Rectal smooth muscle tissue (tissue), 1 donor: ENCODE measurements at regions not wholly inside any gene's neighbourhood (a gene's known extent, or its start where the extent isn't known, plus 50 kb on each side); places are given as distances from the start of the nearest gene placed in this dataset.
A peak's percentile ranks its signal among the peaks of the same experiment; 100 is the strongest.
"Not testable (repeated sequence)": the region's sequence is repeated elsewhere in the genome, so short reads cannot be mapped to it uniquely, and the experiment has no call there.

Experiments used
- H3K27ac ChIP-seq: one replicate; pipeline ENCODE4 v1.7.0; 2013; ENCODE audit warnings: low read depth, low read length, inconsistent platforms
- H3K27me3 ChIP-seq: one replicate; pipeline ENCODE4 v1.7.0; 2013; ENCODE audit warnings: low read length; ENCODE audit not compliant: control insufficient read depth, insufficient read depth
- H3K36me3 ChIP-seq: one replicate; pipeline ENCODE4 v1.7.0; 2013; ENCODE audit warnings: low read length; ENCODE audit not compliant: control insufficient read depth, insufficient read depth
- H3K4me1 ChIP-seq: one replicate; pipeline ENCODE4 v1.7.0; 2013; ENCODE audit warnings: low read length; ENCODE audit not compliant: control insufficient read depth, insufficient read depth
- H3K4me3 ChIP-seq: one replicate; pipeline ENCODE4 v1.7.0; 2013; ENCODE audit warnings: low read length
- H3K9ac ChIP-seq: one replicate; pipeline ENCODE4 v1.7.0; 2013; ENCODE audit warnings: low read length

DNA sequence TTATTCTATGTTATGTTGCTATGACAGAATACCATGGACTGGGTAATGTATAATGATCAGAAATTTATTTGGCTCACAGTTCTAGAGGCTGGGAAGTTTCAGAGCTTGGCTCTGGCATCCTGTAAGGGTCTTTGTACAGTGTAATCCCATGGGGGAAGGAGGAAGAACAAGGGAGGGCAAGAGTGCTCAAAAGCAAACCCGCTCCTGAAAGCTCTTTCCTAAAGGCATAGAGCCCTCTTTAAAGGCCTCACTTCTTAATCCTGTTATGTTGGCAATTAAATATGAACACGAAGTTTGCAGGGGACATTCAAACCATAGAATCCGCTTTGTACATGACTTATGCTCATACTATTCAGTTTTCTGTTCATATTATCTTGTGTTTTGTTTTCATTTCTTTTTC lies 191.3 kb upstream of the CTSO start:
- Histone ChIP-seq H3K27ac (peak overlapping the region; percentile 73), H3K4me3 (no peak overlapping the region), H3K27me3 (no peaks in the 10 kb centered on the region), H3K9ac (no peak overlapping the region), H3K36me3 (no peaks in the 10 kb centered on the region), H3K4me1 (peaks cover 24% of the 10 kb centered on the region)

DNA sequence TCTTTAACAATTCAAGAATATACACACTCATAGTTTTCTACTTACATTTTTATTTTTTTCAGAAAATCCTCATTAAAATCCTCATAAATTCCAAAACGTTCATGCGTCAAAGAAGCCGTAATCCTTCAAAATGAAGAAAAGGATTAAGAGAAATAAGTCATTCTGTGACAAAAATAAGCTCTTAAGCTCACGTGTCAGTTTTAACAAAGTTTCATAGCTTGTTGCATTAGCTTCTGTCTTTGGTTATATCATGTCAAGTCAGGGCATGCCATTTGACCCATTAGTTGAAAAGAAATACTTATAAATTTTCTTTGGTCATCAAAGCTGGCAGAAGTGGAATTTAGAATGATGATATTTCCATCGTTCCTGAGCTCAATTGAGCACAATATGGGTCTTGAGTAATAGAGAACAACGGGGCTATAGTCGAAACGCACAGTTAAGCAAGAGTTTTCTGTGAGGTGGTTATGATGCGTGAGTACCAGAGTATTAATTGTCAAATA lies 185.2 kb upstream of the CTSO start:
- Histone ChIP-seq H3K4me1 (peaks cover 17% of the 10 kb centered on the region), H3K27ac (peak overlapping the region; percentile 21), H3K4me3 (no peak overlapping the region), H3K36me3 (no peaks in the 10 kb centered on the region), H3K9ac (no peak overlapping the region), H3K27me3 (no peaks in the 10 kb centered on the region)

DNA sequence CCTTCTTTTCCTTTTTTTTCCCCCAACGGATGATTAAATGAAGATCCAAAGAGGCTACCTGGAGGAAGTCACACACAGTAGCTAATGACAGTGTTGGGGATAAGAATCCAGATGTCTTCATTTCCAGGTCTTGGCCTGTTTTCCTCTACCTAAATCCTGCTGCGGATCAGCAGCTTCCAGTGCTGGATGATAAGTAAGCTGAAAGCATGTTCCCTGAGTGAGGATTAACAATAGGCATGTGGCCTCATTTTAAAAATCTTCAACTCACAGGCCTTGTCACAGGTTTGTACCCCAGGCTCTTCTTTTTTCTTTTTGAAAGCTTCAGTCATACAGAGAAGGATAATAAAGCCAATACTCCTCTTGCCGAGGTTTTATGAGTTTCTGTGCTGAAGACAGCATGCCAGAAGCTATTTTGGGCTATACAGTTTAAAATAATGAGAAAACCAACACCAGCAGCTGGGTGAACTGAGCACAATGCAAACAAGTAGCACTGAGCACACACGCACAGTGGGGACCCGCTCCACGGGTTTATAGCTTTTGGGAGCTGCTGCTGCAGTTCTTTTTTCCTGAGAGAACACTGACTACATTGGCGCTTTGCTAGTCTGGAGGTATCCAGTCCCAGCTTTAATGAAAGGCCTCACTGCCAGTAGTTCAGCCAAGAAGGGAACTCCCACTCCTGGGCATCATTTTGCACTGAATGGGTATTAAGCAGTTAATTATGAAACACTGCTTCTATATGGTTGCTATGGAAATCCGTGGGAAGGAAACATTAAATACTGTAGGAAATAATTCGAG lies 184.2 kb upstream of the CTSO start:
- Histone ChIP-seq H3K27ac (peak overlapping the region; percentile 67), H3K4me3 (no peak overlapping the region), H3K27me3 (no peaks in the 10 kb centered on the region), H3K9ac (no peak overlapping the region), H3K36me3 (no peaks in the 10 kb centered on the region), H3K4me1 (peaks cover 17% of the 10 kb centered on the region)

DNA sequence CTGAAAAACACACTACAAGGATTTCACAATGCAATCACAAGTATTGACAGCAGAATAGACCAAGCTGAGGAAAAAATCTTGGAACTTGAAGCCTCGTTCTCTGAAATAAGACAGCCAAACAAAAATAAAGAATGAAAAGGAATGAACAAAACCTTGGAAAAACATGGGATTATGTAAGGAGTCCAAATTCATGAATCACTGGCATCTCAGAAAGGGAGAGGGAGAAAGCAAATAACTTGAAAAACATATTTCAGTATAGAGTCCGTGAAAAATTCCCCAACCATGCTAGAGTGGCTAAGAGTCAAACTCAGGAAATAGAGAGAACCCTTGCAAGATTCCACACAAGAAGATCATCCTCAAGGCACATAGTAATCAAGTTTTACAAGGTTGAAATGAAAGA lies 178.5 kb upstream of the CTSO start:
- no peak overlapping the region for H3K27ac ChIP-seq
- H3K27me3 ChIP-seq: no peaks in the 10 kb centered on the region
- no peak overlapping the region for H3K4me3 ChIP-seq
- no peak overlapping the region for H3K9ac ChIP-seq
- no peaks in the 10 kb centered on the region for H3K36me3 ChIP-seq
- no peaks in the 10 kb centered on the region for H3K4me1 ChIP-seq

DNA sequence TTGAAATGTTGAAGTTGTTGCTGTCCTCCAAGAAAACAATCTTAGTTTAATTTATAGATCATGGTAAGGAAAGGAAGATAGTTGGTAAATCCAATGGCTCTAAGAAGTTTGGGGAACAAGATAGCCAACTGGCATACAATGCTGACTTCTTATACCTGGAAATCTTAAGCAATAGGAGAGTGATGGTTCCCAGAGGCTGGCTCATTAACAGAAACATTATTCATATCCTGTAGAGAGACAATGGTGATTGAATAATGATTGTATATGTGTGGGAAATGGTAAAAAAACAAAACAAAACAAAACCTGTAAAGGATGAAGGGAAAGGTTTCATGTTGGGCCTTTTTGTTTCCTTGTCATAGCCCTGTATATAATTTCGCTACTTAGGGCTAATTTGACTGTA lies 174.9 kb upstream of the CTSO start:
- no peak overlapping the region for H3K4me3 ChIP-seq
- H3K27ac ChIP-seq: no peak overlapping the region
- H3K9ac ChIP-seq: no peak overlapping the region
- no peaks in the 10 kb centered on the region for H3K4me1 ChIP-seq
- no peaks in the 10 kb centered on the region for H3K36me3 ChIP-seq
- H3K27me3 ChIP-seq: no peaks in the 10 kb centered on the region

DNA sequence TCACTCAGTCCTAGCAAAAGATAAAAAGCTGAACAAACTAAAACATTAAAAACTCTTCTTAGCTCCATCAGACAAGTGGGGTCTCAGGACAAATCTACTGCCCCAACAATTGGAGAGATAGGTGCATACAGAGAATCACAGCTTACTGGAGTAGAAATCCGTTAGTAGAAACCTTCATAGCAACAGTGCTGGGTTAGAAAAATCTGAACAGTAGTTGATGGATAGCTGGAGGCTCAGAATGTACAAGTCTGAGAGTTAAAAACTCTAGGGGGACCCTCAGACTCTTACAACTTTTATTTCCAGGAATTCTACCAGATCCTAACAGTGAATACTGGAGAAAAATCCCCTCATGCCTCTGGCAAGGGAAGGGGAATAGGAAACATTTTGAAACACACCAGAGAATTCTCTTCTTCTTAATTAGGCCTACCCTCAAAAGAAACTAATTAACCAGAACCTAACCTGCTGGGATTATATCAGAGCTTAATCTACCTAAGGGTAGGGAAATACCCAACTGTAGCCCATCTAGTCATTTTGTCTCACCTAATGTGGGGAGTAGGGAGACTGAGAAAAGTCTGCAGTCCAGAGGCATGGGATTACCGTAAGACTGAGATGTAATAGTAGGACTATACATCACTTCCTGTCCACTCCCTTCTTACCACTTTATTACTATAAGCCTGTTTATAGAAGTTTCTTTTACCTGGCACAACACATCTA lies 165.0 kb upstream of the CTSO start:
- H3K4me3 ChIP-seq: no peak overlapping the region
- no peak overlapping the region for H3K9ac ChIP-seq
- H3K4me1 ChIP-seq: peaks cover 3% of the 10 kb centered on the region
- no peaks in the 10 kb centered on the region for H3K36me3 ChIP-seq
- H3K27me3 ChIP-seq: no peaks in the 10 kb centered on the region
- no peak overlapping the region for H3K27ac ChIP-seq

DNA sequence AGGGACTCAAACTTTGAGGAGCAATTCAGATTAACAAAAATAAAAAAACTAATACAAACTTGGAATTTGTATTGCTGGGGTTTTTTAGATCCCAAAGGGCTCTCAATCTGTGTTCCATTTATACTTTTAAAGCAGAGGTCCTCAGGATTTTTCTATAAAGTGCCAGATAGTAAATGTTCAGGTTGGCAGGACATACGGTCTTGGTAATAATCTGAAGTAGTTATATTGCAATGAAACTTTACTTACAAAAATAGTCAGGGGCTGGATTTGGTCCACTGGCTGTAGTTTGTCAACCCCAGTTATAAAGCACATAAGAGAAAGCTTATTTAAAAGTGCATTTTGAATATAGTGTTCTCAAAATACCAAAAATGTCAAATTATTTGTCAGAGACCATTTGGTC lies 164.1 kb upstream of the CTSO start:
- no peak overlapping the region for H3K9ac ChIP-seq
- no peak overlapping the region for H3K4me3 ChIP-seq
- H3K36me3 ChIP-seq: no peaks in the 10 kb centered on the region
- H3K27me3 ChIP-seq: no peaks in the 10 kb centered on the region
- H3K27ac ChIP-seq: no peak overlapping the region
- H3K4me1 ChIP-seq: peaks cover 3% of the 10 kb centered on the region

DNA sequence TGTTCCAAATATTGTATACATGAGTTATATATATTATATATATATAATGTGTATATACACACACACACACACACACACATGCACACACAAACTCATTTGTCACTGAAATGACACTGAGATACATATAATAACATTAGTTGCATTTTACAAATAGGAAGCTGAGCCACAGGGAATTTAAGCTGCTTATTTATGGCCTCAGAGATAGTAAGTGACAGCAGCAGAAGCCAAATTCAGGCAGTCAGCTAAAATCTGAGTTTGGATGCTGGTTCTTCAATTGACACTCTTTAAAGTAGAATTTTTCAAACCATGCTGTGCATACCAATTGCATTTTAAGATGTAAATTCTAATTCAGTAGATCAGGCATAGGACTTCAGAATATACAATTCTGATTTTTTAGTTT lies 163.3 kb upstream of the CTSO start:
- Histone ChIP-seq H3K27ac (no peak overlapping the region), H3K27me3 (no peaks in the 10 kb centered on the region), H3K4me3 (no peak overlapping the region), H3K4me1 (peaks cover 3% of the 10 kb centered on the region), H3K36me3 (no peaks in the 10 kb centered on the region), H3K9ac (no peak overlapping the region)

DNA sequence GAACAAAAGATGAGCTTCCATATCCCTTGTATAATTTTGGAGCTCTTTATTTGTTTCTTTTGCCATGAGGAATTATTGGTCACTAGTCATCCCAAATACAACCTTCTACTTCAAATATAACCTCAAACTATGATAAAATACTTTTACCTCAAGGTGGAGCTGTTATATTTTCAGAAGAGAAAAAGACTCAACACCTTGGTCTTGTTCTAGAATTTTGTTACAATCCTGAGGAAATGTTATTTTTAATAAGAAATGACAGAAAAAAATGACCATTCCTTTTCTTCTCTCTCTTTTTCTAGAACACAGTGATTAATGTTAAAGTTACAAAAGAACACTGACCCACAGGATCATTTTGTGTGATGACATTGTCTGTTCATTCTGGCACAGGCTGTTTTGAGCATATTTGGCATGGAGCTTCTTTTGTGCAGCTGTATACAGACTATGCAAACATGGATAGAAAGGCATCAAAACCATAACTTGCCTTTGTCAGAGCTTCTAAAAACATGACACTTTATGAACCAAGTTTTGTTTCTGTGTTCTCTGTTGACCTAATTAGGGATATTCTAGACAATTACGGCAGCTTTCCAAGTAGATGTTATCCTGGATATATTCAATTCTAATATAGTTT lies 159.6 kb upstream of the CTSO start:
- Histone ChIP-seq H3K27ac (peak overlapping the region; percentile 17), H3K4me3 (no peak overlapping the region), H3K36me3 (no peaks in the 10 kb centered on the region)

DNA sequence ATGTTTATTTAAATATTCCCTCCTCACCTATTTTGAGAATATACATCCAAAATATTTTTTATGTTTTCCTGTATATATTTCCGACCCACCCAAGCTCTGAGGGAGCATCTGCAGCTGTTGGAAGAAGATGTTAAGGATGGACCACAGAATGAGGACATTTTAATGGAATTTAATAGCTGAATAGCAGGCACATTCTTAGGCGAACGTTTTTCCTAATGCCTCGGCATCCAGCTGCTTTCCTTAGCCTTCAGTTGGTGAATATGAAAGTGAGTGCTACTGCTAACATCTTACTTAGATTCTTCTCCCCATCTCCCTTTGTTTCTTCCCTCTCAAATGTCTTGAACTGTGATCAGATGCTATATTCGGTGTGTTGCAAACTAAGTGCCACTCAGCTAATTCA lies 158.0 kb upstream of the CTSO start:
- H3K9ac ChIP-seq: no peak overlapping the region
- no peak overlapping the region for H3K4me3 ChIP-seq
- H3K4me1 ChIP-seq: peaks cover 9% of the 10 kb centered on the region
- no peaks in the 10 kb centered on the region for H3K36me3 ChIP-seq
- H3K27ac ChIP-seq: no peak overlapping the region
- no peaks in the 10 kb centered on the region for H3K27me3 ChIP-seq

More for the DNA sequence above, 159.6 kb upstream of the CTSO start:
- Histone ChIP-seq H3K9ac (no peak overlapping the region), H3K27me3 (no peaks in the 10 kb centered on the region), H3K4me1 (peaks cover 12% of the 10 kb centered on the region)

DNA sequence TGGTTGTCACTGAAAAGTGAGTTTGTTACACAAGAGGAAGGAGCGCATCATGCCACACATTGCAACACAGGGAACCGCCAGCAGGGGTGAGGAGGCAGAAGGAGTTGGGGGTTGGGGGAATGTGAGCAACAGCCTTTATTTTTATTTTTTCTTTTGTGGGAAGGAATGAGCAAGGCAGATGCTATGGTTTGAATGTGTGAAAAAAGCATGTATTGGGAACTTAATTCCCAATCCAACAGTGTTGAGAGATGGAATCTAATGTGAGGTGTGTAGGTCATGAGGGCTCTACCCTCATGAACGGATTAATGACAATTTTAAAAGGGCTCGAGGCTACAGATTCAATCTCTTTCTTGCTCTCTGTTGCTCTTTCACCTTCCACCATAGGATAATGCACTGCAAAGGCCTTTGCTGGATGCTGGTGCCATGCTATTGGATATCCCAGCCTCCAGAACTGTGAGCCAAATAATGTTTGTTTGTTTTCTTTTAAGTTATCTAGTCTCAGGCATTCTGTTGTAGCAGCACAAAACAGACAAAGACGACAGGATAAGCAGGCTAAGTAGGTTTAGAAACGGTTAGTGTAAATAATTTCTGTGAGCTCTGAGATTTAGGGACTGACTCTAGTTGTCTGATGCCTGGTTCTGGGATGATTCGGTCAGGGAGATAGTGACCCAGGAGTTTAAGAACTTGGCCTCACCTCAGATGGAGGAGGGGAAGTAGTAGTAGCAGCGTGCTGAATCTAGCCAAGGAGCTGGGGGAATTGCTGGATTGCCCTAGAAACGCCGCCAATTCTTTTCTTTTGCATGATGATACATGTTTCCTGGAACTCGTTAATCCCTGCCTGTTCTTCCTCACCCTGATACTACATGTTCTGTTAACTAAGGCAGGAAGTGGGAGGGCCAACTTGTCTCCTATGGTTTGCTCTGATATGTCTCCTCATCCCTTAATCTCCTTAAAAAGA lies 156.6 kb upstream of the CTSO start:
- no peak overlapping the region for H3K9ac ChIP-seq
- peaks cover 9% of the 10 kb centered on the region for H3K4me1 ChIP-seq
- no peaks in the 10 kb centered on the region for H3K36me3 ChIP-seq
- no peak overlapping the region for H3K4me3 ChIP-seq
- H3K27me3 ChIP-seq: no peaks in the 10 kb centered on the region
- peak overlapping the region; percentile 31 for H3K27ac ChIP-seq

DNA sequence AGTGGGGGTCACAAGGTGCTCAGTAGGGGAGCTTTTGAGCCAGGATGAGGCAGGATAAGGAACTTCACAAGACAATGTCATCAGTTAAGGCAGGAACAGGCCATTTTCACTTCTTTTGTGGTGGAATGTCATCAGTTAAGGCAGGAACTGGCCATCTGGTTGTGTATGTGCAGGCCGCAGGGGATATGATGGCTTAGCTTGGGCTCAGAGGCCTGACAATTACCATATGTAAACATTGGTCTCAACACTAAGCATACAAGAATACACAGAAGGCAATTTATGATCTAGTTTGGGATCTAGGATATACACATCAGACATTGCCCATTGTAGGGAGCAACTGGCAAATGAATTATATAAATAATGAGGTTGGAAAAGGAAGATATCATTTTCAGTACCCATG lies 155.4 kb upstream of the CTSO start:
- not testable (repeated sequence) for H3K9ac ChIP-seq, H3K27ac ChIP-seq, H3K4me1 ChIP-seq, H3K36me3 ChIP-seq, H3K4me3 ChIP-seq, H3K27me3 ChIP-seq
